GM21717 (cell line): ENCODE measurements at regions not wholly inside any gene's neighbourhood (a gene's known extent, or its start where the extent isn't known, plus 50 kb on each side); places are given as distances from the start of the nearest gene placed in this dataset.

Experiments used
- ATAC-seq: cut with Tn5 transposase; IDR thresholded peaks from one replicate; pipeline ENCODE4 v1.9.1; 2021; ENCODE audit warnings: mild to moderate bottlenecking, moderate library complexity; ENCODE audit not compliant: unreplicated experiment

GRCh38 chr10:76735866-76736265 is 901.7 kb downstream of the KCNMA1 start:
- no peak for ATAC-seq

GRCh38 chr10:76733441-76733936 is 904.1 kb downstream of the KCNMA1 start:
- no peak for ATAC-seq

GRCh38 chr10:76732306-76732705 is 905.3 kb downstream of the KCNMA1 start:
- no peak for ATAC-seq

GRCh38 chr10:76729841-76730487 is 907.6 kb downstream of the KCNMA1 start:
- ATAC-seq: no peak

- ATAC-seq: no peak
These were observed 908.3 kb downstream of the KCNMA1 start for GRCh38 chr10:76729346-76729745.

- no peak for ATAC-seq
These were observed 910.6 kb downstream of the KCNMA1 start for GRCh38 chr10:76727038-76727437.

GRCh38 chr10:76723844-76724243 is 913.8 kb downstream of the KCNMA1 start:
- ATAC-seq: no peak

GRCh38 chr10:76721891-76722505 is 915.6 kb downstream of the KCNMA1 start:
- ATAC-seq: no peak

GRCh38 chr10:76719006-76719405 is 918.6 kb downstream of the KCNMA1 start:
- ATAC-seq: no peak

- no peak for ATAC-seq
These were observed 920.5 kb downstream of the KCNMA1 start for GRCh38 chr10:76717141-76717540.

GRCh38 chr10:76711222-76711997 is 926.2 kb downstream of the KCNMA1 start:
- no peak for ATAC-seq

- ATAC-seq: no peak
These were observed 937.4 kb downstream of the KCNMA1 start for GRCh38 chr10:76700241-76700640.

- ATAC-seq: no peak
These were observed 939.7 kb downstream of the KCNMA1 start for GRCh38 chr10:76697923-76698322.

- no peak for ATAC-seq
These were observed 942.5 kb downstream of the KCNMA1 start for GRCh38 chr10:76695069-76695468.

- ATAC-seq: no peak
These were observed 951.4 kb downstream of the KCNMA1 start for GRCh38 chr10:76686201-76686600.

GRCh38 chr10:76684968-76685367 is 952.6 kb downstream of the KCNMA1 start:
- ATAC-seq: no peak

- ATAC-seq: no peak
These were observed 956.5 kb downstream of the KCNMA1 start for GRCh38 chr10:76681153-76681552.

- no peak for ATAC-seq
These were observed 958.6 kb downstream of the KCNMA1 start for GRCh38 chr10:76679030-76679429.

- ATAC-seq: no peak
These were observed 961.5 kb downstream of the KCNMA1 start for GRCh38 chr10:76675951-76676587.

- ATAC-seq: no peak
These were observed 962.1 kb downstream of the KCNMA1 start for GRCh38 chr10:76675561-76675950.
